ENCODE measurements at regions not wholly inside any gene's neighbourhood (a gene's known extent, or its start where the extent isn't known, plus 50 kb on each side); places are given as distances from the start of the nearest gene placed in this dataset.
A peak's percentile ranks its signal among the peaks of the same experiment; 100 is the strongest.

- Mint-ChIP-seq H3K27me3 (ENCODE audit: low read depth, poor library complexity) (no peaks in the 10 kb centered on the region), H3K9me3 (no peaks in the 10 kb centered on the region), H3K4me1 (no peaks in the 10 kb centered on the region), H3K4me3 (no peak overlapping the region), H3K36me3 (ENCODE audit: low read depth) (no peaks in the 10 kb centered on the region), H3K27ac (no peak overlapping the region)
- no peak for DNase-seq
- no peak for TF ChIP-seq CTCF (IDR thresholded peaks at IDR 0.05)
Measured at GRCh38 chr7:136585954-136586670, 282.3 kb upstream of the CHRM2 start.

GRCh38 chr7:136566491-136566890 lies 302.0 kb upstream of the CHRM2 start:
- H3K27ac Mint-ChIP-seq: no peak overlapping the region
- H3K4me3 Mint-ChIP-seq: no peak overlapping the region
- peaks cover 3% of the 10 kb centered on the region for H3K27me3 Mint-ChIP-seq (ENCODE audit: low read depth, poor library complexity)
- H3K9me3 Mint-ChIP-seq: peaks cover 1% of the 10 kb centered on the region
- no peaks in the 10 kb centered on the region for H3K36me3 Mint-ChIP-seq (ENCODE audit: low read depth)
- no peaks in the 10 kb centered on the region for H3K4me1 Mint-ChIP-seq
- no peak for DNase-seq
- no peak for TF ChIP-seq CTCF (IDR thresholded peaks at IDR 0.05)

- Mint-ChIP-seq H3K27me3 (ENCODE audit: low read depth, poor library complexity) (no peaks in the 10 kb centered on the region), H3K36me3 (ENCODE audit: low read depth) (no peaks in the 10 kb centered on the region), H3K27ac (no peak overlapping the region), H3K4me3 (no peak overlapping the region), H3K4me1 (peaks cover 7% of the 10 kb centered on the region), H3K9me3 (no peaks in the 10 kb centered on the region)
- TF ChIP-seq CTCF (IDR thresholded peaks at IDR 0.05): no peak
- DNase-seq: peak; percentile 6
Measured at GRCh38 chr7:136555933-136556332, 312.5 kb upstream of the CHRM2 start.

GRCh38 chr7:136551618-136552017 lies 316.8 kb upstream of the CHRM2 start:
- Mint-ChIP-seq H3K27me3 (ENCODE audit: low read depth, poor library complexity) (no peaks in the 10 kb centered on the region), H3K4me3 (no peak overlapping the region), H3K36me3 (ENCODE audit: low read depth) (no peaks in the 10 kb centered on the region), H3K9me3 (no peaks in the 10 kb centered on the region), H3K27ac (no peak overlapping the region), H3K4me1 (peaks cover 7% of the 10 kb centered on the region)
- no peak for DNase-seq
- no peak for TF ChIP-seq CTCF (IDR thresholded peaks at IDR 0.05)

- TF ChIP-seq CTCF (IDR thresholded peaks at IDR 0.05): no peak
- Mint-ChIP-seq H3K9me3 (no peaks in the 10 kb centered on the region), H3K27ac (no peak overlapping the region), H3K27me3 (ENCODE audit: low read depth, poor library complexity) (no peaks in the 10 kb centered on the region), H3K36me3 (ENCODE audit: low read depth) (no peaks in the 10 kb centered on the region), H3K4me3 (no peak overlapping the region), H3K4me1 (no peaks in the 10 kb centered on the region)
- DNase-seq: no peak
Measured at GRCh38 chr7:136549756-136550155, 318.7 kb upstream of the CHRM2 start.

- Mint-ChIP-seq H3K27me3 (ENCODE audit: low read depth, poor library complexity) (no peaks in the 10 kb centered on the region), H3K4me3 (no peak overlapping the region), H3K9me3 (peaks cover 13% of the 10 kb centered on the region), H3K36me3 (ENCODE audit: low read depth) (no peaks in the 10 kb centered on the region), H3K4me1 (no peaks in the 10 kb centered on the region), H3K27ac (no peak overlapping the region)
- TF ChIP-seq CTCF (IDR thresholded peaks at IDR 0.05): no peak
- DNase-seq: no peak
Measured at GRCh38 chr7:136533732-136534131, 334.7 kb upstream of the CHRM2 start.
